Vagina (tissue), 2 donors: ENCODE measurements at regions not wholly inside any gene's neighbourhood (a gene's known extent, or its start where the extent isn't known, plus 50 kb on each side); places are given as distances from the start of the nearest gene placed in this dataset.

Source experiments
- DNase-seq, 2 donors: peaks; one replicate each; pipeline ENCODE4 v3.0.0-alpha.2; 2017; ENCODE audit errors: extremely low spot score in 2 of 2
- H3K27ac ChIP-seq: fragments of 200-600 bp; sonication (generic); one replicate; pipeline ENCODE4 v1.5.1; 2019
- H3K27me3 ChIP-seq: fragments of 200-600 bp; sonication (generic); one replicate; pipeline ENCODE4 v1.5.1; 2019
- H3K36me3 ChIP-seq, 2 donors: fragments of 200-600 bp; sonication (generic); one replicate each; pipeline ENCODE4 v1.5.1; 2017 to 2019
- H3K4me1 ChIP-seq: fragments of 200-600 bp; sonication (generic); one replicate; pipeline ENCODE4 v1.5.1; 2019
- H3K4me3 ChIP-seq, 2 donors: fragments of 200-600 bp; sonication (generic); 1 replicate in 1 of 2; 2 replicates in 1 of 2; pipeline ENCODE4 v1.5.1; 2016 to 2019
- H3K9me3 ChIP-seq: fragments of 200-600 bp; sonication (generic); one replicate; pipeline ENCODE4 v1.5.1; 2019
- POLR2A ChIP-seq, 2 donors: fragments of 450-650 bp; IDR thresholded peaks; one replicate each; pipeline ENCODE4 v1.6.1; 2017; ENCODE audit warnings: antibody characterized with exemption in 2 of 2, mild to moderate bottlenecking in 2 of 2, moderate library complexity in 2 of 2
- POLR2AphosphoS5 ChIP-seq, 2 donors: sonication (generic); formaldehyde crosslinking; IDR thresholded peaks; one replicate each; pipeline ENCODE4 v1.9.0; 2017; ENCODE audit warnings: antibody characterized with exemption in 2 of 2, mild to moderate bottlenecking in 2 of 2, low read depth in 1 of 2; ENCODE audit not compliant: insufficient read depth in 1 of 2
- intact Hi-C: fragments of 100-400 bp; cut with DNase I; formaldehyde crosslinking; loops from one replicate; pipeline ENCODE4 v1.15.1; 2023
- TF ChIP-seq, protein P1 (sequence below), 3 experiments: fragments of 450-650 bp in 2 of 3; fragments of 200-600 bp in 1 of 3; sonication (generic) in 1 of 3; IDR thresholded peaks; one replicate each; pipeline ENCODE4 v1.5.1; 2017 to 2019; ENCODE audit warnings: antibody characterized with exemption in 3 of 3, mild to moderate bottlenecking in 2 of 3, moderate library complexity in 2 of 3

DNA sequence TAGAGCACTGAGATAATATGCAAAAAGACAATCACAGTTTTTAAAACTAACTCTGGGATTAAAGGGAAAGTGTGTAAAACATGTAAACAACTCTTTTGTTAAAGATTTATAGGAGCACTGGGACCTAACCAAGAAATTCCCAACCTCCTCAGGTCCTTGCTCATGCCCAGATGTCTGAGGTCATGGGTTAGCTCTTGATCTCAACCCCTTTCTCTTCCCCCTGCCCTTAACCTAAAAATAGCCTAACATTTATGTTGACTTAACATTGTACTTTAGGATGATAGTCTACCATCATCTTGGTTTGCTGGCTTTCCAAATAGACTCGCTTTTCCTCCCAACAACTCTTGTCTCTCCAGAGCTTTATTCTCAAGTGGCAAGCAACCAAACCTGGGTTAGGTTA lies 258.2 kb upstream of the FAT3 start:
- H3K9me3 ChIP-seq: no peaks in the 10 kb centered on the region
- H3K36me3 ChIP-seq: no peaks in the 10 kb centered on the region
- no peak for DNase-seq
- H3K4me3 ChIP-seq: no peak overlapping the region
- no peak overlapping the region for H3K27ac ChIP-seq
- H3K27me3 ChIP-seq: no peaks in the 10 kb centered on the region
- no peaks in the 10 kb centered on the region for H3K4me1 ChIP-seq
- intact Hi-C loops: loop anchor here (5.0 kb wide), 1 partner anchor 1779 kb away; no protein-coding TSS in a partner anchor
- TF ChIP-seq POLR2A (IDR thresholded peaks at IDR 0.05) (no peak), POLR2AphosphoS5 (IDR thresholded peaks at IDR 0.05; ENCODE audit: insufficient read depth in 1 of 2, low read depth in 1 of 2) (no peak)
- TF ChIP-seq, protein P1, sequence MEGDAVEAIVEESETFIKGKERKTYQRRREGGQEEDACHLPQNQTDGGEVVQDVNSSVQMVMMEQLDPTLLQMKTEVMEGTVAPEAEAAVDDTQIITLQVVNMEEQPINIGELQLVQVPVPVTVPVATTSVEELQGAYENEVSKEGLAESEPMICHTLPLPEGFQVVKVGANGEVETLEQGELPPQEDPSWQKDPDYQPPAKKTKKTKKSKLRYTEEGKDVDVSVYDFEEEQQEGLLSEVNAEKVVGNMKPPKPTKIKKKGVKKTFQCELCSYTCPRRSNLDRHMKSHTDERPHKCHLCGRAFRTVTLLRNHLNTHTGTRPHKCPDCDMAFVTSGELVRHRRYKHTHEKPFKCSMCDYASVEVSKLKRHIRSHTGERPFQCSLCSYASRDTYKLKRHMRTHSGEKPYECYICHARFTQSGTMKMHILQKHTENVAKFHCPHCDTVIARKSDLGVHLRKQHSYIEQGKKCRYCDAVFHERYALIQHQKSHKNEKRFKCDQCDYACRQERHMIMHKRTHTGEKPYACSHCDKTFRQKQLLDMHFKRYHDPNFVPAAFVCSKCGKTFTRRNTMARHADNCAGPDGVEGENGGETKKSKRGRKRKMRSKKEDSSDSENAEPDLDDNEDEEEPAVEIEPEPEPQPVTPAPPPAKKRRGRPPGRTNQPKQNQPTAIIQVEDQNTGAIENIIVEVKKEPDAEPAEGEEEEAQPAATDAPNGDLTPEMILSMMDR (IDR thresholded peaks at IDR 0.05): no peak

DNA sequence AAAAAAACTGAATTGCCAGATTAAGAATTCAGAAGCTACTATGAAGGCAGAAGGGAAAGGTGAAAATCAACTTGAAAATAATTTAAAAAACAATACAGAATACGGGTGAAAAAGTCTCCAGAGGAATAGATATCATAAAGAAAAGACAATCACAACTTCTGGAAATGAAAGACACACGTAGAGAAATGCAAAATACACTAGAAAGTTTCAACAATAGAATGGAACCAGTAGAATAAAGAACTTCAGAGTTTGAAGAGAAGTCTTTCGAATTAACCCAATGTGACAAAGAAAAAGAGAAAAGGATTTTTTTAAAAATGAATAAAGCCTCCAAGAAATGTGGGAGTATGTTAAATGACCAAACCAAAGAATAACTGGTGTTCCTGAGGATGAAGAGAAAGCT lies 263.8 kb upstream of the FAT3 start:
- TF ChIP-seq POLR2AphosphoS5 (IDR thresholded peaks at IDR 0.05; ENCODE audit: insufficient read depth in 1 of 2, low read depth in 1 of 2) (no peak), POLR2A (IDR thresholded peaks at IDR 0.05) (no peak)
- TF ChIP-seq, protein P1 (IDR thresholded peaks at IDR 0.05): no peak
- Histone ChIP-seq H3K9me3 (no peaks in the 10 kb centered on the region), H3K4me1 (no peaks in the 10 kb centered on the region), H3K27ac (no peak overlapping the region), H3K4me3 (no peak overlapping the region), H3K27me3 (no peaks in the 10 kb centered on the region), H3K36me3 (no peaks in the 10 kb centered on the region)
- intact Hi-C loops: no loop called here
- DNase-seq: no peak

DNA sequence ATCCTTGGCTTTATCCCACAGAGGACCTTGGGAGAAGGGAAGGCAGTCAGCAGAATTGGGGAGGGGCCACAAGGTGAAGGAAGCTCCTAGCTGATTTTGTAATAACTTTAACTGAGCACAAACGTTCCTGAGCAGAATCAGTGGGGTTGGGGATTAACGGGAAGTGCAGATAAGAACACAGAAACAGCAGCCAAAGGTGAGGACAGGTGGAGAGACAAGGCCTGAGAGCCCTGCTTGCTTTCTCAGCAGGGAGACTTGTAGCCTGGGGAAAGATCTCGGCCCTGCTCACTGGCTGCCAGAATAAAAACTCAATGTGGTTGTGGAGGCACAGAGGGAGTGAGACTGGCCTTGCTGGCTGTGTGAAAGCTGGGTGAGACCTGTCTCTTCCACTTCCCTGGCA lies 265.2 kb upstream of the FAT3 start:
- Histone ChIP-seq H3K27me3 (no peaks in the 10 kb centered on the region), H3K4me3 (no peak overlapping the region), H3K36me3 (no peaks in the 10 kb centered on the region), H3K4me1 (no peaks in the 10 kb centered on the region), H3K27ac (no peak overlapping the region), H3K9me3 (no peaks in the 10 kb centered on the region)
- intact Hi-C loops: no loop called here
- no peak for DNase-seq
- TF ChIP-seq POLR2AphosphoS5 (IDR thresholded peaks at IDR 0.05; ENCODE audit: insufficient read depth in 1 of 2, low read depth in 1 of 2) (no peak), POLR2A (IDR thresholded peaks at IDR 0.05) (no peak)
- TF ChIP-seq, protein P1 (IDR thresholded peaks at IDR 0.05): no peak

DNA sequence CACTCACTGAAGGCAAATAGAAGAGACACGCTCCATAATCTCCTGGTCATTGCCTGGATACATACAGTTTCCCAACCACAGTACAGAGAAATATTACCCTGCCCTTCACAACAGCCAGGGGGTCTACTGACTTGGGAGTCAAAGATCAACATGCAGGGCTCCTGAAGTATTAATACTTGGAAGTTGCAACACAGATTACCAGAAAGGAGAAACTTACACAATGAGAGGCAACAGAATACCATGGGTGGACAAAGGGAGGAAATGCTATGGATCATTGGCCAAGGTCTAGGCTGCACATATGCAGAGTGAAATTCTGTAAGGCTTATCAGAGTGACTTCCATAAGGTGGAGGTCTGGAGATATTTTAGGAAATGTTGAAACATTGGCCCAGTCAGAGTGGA lies 267.9 kb upstream of the FAT3 start:
- no peak overlapping the region for H3K27ac ChIP-seq
- H3K36me3 ChIP-seq: no peaks in the 10 kb centered on the region
- intact Hi-C loops: no loop called here
- no peaks in the 10 kb centered on the region for H3K4me1 ChIP-seq
- H3K4me3 ChIP-seq: no peak overlapping the region
- TF ChIP-seq POLR2A (IDR thresholded peaks at IDR 0.05): no peak
- TF ChIP-seq, protein P1 (IDR thresholded peaks at IDR 0.05): no peak
- no peak for TF ChIP-seq POLR2AphosphoS5 (IDR thresholded peaks at IDR 0.05; ENCODE audit: insufficient read depth in 1 of 2, low read depth in 1 of 2)
- H3K9me3 ChIP-seq: no peaks in the 10 kb centered on the region
- DNase-seq: no peak
- no peaks in the 10 kb centered on the region for H3K27me3 ChIP-seq

DNA sequence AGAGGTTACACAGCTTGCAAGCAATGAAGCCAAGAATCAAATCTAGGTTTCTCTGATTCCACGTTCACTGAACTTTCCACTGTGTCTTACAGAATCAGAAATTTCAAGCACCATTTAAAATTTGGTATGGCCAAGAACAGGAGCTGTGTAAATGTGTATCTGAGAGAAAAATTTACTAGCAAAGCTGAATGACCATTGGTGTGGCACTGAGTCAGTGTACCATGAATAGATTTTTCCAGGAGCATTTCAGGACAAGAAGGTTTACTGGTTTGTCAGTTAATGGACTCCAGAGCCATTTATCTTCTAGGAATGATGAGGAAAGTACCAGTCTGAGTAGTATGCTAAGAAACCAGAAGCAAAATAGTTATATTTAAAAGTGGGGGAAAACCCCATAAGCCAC lies 269.4 kb upstream of the FAT3 start:
- Histone ChIP-seq H3K27me3 (no peaks in the 10 kb centered on the region), H3K27ac (no peak overlapping the region), H3K36me3 (no peaks in the 10 kb centered on the region), H3K4me3 (no peak overlapping the region), H3K4me1 (no peaks in the 10 kb centered on the region), H3K9me3 (no peaks in the 10 kb centered on the region)
- no peak for DNase-seq
- TF ChIP-seq POLR2AphosphoS5 (IDR thresholded peaks at IDR 0.05; ENCODE audit: insufficient read depth in 1 of 2, low read depth in 1 of 2): no peak
- TF ChIP-seq, protein P1 (IDR thresholded peaks at IDR 0.05): no peak
- no peak for TF ChIP-seq POLR2A (IDR thresholded peaks at IDR 0.05)
- intact Hi-C loops: no loop called here
